HG03432 (cell line): ENCODE measurements at regions not wholly inside any gene's neighbourhood (a gene's known extent, or its start where the extent isn't known, plus 50 kb on each side); places are given as distances from the start of the nearest gene placed in this dataset.

Source experiments
- ATAC-seq: cut with Tn5 transposase; IDR thresholded peaks from one replicate; pipeline ENCODE4 v1.9.1; 2021; ENCODE audit warnings: mild to moderate bottlenecking, moderate library complexity; ENCODE audit not compliant: unreplicated experiment

- no peak for ATAC-seq
These were observed 263.8 kb downstream of the SYK start for GRCh38 chr9:91065231-91066041.

GRCh38 chr9:91066042-91066415 lies 264.4 kb downstream of the SYK start:
- no peak for ATAC-seq

- ATAC-seq, result no peak
These were observed 265.2 kb downstream of the SYK start for GRCh38 chr9:91066856-91067255.

GRCh38 chr9:91067306-91067860 lies 265.8 kb downstream of the SYK start:
- ATAC-seq, result no peak

- no peak for ATAC-seq
These were observed 269.8 kb downstream of the SYK start for GRCh38 chr9:91071184-91071990.

- ATAC-seq, result no peak
These were observed 271.6 kb downstream of the SYK start for GRCh38 chr9:91073049-91073810.

GRCh38 chr9:91073811-91074771 lies 272.5 kb downstream of the SYK start:
- ATAC-seq, result no peak

GRCh38 chr9:91074866-91075265 lies 273.2 kb downstream of the SYK start:
- no peak for ATAC-seq

- ATAC-seq, result no peak
These were observed 273.7 kb downstream of the SYK start for GRCh38 chr9:91075279-91075678.

GRCh38 chr9:91077624-91078368 lies 276.2 kb downstream of the SYK start:
- no peak for ATAC-seq

GRCh38 chr9:91078369-91078695 lies 276.7 kb downstream of the SYK start:
- no peak for ATAC-seq

- no peak for ATAC-seq
These were observed 279.0 kb downstream of the AUH start for GRCh38 chr9:91082731-91083130.

GRCh38 chr9:91084896-91085516 lies 276.7 kb downstream of the AUH start:
- ATAC-seq, result no peak

GRCh38 chr9:91085517-91086291 lies 276.0 kb downstream of the AUH start:
- no peak for ATAC-seq

- ATAC-seq, result no peak
These were observed 274.9 kb downstream of the AUH start for GRCh38 chr9:91086657-91087461.

- no peak for ATAC-seq
These were observed 274.3 kb downstream of the AUH start for GRCh38 chr9:91087462-91087759.

- ATAC-seq, result no peak
These were observed 272.2 kb downstream of the AUH start for GRCh38 chr9:91089405-91090129.
